Fibroblast of skin of back (primary cell): ENCODE measurements at regions not wholly inside any gene's neighbourhood (a gene's known extent, or its start where the extent isn't known, plus 50 kb on each side); places are given as distances from the start of the nearest gene placed in this dataset.
A peak's percentile ranks its signal among the peaks of the same experiment; 100 is the strongest.

Source experiments
- DNase-seq: peaks from one replicate; pipeline ENCODE4 v3.0.0-alpha.2; 2013

DNA sequence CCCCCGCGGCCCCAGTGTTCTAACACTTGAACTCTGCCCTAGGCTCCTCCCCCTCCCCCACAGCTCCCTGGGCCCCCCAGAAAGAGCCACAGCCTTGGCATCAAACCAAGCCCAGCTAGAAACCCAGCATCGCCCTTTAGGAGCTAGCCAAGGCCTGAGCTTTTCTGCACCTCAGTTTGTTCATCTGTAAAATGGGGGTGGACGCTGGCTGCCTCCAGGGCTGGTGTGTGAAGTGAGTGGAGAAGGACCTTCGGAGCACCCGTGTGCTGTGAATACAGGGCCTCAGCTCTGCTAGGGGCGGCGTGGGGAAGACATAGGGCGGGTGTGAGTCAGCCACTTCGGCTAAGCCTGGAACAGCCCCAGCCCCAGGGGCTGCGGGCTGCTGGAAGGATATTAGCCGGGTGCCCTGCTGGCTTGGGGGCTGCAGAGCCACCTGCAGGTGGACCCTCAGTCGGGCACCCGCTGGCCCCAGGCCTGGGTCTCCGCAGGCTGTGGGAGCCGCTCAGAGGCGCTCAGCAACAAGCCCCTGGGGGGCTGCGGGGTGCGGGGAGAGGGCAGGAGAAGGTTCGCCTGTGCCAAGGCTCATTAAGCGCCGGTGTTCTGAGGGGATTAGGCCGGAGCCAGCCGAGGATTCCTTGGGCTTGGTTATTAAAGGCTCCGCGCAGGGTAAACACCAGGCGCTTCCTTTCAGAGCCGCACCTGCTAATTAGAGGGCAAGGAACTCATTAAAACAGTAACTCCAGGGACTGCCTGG is 217.0 kb upstream of the CIBAR2 start:
- peak; percentile 33 for DNase-seq

DNA sequence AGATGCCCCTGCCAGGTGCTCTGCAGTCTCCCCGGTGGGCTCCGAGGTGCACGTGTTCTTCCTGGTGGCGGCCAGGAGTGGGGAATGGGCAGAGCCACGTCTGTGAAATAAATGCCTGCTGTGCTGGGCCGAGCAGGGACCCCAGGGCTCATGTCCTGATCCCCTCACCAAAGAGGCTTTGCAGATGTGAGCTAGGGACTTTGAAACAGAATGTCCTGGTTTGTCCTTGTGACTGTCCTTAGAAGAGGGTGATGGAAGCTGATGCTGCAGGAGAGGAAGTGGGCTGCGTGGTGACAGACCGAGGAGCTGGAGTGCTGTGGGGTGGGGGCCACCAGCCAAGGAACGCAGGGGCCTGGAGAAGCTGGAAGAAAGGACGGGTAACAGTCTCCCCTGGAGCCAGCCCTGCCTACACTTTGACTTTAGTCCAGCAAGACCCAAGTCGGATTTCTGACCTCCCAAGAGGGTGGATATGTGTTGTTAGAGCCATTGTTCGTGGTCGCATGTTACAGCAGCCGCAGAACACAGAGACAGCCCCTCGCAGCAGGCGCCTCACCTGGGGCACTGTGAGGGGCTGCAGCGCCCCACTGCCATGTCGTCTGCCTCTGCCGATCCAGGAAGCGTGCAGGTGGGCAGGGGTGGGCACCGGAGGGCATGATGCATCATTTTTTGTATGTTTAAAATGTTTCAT is 217.9 kb upstream of the CIBAR2 start:
- DNase-seq = no peak

DNA sequence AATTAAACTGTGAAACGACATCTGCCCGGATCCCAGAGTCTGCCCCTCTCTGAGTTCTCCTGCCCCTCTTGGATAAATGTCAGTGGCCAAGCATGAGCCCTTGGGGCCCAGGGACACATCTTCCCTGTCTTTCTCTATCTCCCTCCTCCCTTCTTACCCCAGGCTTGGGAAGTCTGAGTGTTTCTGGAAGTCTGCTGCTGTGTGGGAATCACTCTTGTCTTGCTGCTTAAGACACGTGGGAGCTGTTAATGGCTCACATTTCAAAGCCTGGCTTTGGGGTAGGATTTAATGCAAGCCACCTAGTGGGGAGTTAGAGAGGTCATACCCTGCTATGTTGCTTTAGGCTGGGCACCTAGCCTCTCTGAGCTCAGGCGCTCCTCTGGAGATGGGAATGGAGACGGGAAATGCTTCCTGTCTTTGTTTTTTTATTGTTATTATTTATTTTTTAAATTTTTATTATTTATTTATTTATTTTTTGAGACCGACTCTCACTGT is 218.5 kb upstream of the CIBAR2 start:
- DNase-seq = peak; percentile 87

DNA sequence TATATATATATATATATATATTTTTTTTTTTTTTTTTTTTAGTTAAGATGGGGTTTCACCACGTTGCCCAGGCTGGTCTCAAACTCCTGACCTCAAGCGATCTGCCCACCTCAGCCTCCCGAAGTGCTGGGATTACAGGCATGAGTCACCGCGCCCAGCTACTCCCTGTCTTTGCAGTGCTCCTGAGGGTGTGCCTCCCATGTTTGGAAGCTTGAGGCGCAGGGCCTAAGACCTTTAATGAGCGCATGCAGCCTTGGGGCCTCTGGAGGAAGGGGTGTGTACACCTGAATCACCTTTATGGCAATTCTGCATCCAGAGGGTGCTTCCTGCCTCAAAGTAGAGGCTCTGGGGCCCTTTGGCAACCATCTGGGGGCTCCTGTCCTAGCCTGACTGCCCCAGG is 219.4 kb upstream of the CIBAR2 start:
- DNase-seq = no peak

DNA sequence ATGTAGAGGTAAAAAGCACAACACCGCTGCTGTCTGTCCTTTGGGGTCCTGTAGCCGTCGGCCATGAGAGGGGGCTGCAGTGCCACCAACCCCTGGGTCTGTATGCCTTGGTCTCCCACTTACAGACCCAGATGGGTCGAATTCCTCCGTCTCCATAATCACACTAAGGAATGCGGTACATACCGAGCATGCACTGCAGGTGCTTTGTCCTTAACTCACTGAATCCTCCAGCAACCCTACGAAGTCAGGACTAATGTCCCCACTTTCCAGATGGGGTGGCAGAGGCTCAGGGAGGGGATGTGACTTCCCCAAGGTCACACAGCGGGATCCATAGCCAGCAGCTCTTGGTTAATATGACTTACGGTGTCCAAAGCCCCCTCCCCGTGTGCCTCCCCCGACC is 219.9 kb upstream of the CIBAR2 start:
- no peak for DNase-seq

DNA sequence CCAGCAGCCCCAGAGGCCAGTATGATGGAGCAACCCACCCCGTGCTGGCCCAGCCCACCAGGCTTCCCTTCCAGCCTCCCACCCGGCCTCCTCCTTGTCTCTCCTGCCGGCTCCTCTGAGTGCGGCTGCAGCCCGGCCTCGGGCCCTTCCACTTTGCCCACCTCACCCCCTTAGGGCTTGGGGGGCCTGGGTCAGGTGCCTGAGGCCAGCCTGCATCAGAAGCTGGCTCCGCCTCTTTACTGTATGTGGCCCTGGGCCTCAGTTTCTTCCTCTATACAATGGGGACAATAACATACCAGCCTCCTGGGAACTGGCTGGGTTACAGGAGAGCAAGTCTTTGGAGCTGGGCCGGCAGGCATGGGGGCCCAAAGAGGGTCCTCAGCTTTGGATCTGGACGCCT is 221.1 kb upstream of the CIBAR2 start:
- no peak for DNase-seq

DNA sequence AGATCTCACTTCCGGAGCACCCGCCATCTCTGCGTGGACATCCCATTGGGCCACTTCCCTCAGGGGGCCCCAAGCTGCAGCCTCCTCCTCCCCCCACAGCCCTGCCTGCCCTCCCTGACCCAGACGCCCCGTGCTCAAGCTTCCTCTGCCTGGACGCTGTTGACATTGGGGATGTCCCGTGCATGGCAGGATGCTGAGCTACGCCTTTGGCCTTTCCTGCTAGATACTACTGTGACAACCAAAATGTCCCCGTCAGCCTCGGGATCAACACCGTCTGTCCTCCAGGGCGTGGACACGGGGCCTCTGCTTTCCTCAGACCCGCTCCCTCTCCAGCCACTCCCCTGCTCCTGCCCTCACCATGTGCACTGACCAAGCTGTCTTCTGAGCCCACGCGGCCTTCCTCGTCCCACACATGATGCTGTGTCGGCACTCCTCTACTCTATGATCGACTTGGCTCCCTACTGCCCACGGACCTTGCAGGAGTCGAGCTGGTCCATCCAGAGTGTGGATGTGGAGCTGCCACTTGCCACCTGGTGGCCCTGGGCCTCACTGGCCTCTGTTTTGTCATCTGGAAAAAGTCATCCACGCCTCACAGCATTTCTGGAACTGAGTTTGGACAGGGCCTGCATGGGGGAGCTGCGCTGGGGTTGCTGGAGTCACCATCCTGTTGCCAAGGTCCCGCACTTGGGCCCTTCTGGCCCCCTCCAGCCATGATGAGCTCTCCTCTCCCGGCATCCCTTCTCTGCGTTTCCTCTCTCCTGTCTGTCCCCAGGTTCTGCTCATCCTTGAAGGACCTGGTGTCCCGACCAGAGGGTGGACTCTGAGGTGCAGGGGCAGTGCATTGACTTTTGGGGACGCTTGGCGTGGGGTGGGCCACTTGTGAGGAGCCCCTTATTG is 221.7 kb upstream of the CIBAR2 start:
- no peak for DNase-seq

DNA sequence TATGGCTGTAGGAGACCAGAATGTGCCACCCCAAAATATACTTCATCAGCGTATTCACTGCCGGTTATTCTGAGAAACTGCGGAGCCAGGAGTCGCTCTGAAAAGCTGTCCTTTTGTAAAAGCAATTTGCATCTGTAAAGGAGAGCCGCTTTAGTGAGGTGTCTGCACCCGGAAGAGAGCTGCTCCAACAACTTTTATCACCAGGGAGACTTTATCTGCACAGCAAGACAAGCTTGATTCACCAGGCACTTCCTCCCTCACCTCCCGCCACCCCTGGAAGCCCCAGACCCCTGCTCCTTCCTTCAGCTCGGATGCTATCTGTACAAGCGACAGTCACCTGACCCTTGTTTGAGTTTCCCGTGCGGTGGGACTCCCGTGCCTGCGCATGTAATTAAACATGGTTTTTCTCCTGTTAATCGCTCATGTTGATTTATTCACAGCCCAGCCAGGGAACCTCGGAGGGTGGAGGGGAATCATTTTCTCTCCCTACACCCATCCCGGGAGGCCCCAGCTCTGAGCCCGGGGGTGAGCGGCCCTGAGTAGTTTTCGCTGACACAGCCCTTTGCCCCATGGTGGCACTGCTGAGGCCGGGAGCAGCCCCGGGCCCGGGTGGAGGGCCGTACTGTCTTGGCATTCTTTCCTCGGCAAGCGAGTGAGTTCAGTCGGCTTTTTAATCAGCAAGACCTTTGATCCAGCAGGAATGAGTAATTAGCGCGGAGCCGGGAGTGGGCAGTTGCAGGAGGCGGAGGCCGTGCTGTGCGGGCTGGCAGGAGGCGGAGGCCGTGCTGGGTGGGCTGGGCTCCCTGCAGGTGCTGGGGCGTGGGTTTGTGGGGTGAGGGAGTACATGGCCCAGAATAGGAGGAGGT is 222.7 kb upstream of the CIBAR2 start:
- no peak for DNase-seq

DNA sequence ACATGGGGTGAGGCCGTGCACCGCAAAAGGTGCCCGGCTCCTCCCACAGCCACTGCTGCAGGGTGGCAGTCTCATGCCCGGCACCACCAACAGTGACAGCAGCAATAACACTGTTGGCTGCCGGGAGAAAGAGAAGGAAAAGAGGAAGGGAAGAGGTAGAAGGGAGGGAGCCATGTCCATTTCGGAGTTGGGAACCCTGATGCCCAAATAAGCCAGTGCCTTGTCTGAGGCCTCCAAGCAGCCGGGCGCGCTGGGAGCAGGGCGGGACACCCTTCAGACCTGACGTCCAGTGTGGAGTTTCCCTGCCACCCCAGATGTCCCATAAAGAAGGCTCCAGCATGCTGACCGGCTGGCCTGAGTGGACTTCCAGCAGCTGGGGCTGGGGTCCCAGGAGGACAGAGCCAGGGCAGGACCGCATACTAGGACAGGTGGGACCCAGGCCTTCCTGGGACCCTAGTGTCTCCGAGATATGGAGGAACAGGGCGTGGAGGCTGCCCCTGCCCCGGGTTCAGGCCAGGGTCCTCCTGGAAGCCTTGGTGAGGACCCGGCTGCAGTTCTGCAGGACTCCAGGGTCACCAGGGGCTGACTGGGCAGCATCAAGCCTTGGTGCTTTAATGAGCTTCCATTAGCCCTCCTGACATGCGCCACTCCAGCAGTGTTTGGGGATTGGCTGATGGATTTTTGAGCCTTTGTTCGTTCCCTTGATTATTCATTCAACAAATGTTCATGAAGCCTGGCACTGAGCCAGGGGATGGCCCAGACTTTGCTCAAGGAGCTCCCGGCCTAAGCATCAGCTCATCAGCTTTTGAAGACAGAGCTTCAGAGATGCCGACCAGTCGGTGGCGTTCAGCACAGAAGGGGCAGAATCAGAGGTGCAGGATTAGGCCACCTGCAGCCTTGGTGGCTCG is 223.6 kb upstream of the CIBAR2 start:
- DNase-seq = peak; percentile 26

DNA sequence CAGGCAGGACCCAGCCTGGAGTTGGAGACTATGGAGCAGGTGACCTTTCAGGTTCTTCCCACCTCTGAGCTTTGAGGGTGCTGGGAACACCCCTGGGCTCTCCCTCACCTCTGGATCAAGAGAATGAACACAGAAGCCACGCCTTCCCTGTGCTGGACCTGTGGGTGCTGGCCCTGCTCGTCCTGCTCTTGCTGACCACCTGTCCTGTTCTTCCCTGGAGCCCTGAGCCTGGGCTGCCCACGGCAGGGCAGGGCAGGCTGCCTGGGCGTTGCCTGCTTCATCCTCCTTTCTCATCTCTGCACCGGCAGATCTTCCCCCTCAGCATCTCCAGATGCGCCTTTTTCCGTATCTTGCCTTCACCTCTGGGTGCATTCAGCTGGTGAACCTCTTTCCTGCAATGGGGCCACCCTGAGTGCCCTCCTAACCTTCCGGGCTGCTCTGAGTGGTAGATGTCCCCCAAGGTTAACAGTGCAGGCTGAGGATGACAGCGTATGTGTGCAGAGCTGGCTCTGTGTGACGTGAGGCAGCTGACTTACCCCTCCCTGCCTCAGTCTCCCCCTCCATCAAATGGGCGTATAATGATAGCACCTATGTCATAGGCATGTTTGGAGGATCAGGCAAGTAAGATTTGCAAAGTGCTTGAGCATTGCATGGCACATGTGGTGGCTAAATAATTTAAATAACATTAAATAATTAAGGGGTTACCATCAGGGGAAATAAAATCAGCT is 225.8 kb upstream of the CIBAR2 start:
- DNase-seq = no peak

DNA sequence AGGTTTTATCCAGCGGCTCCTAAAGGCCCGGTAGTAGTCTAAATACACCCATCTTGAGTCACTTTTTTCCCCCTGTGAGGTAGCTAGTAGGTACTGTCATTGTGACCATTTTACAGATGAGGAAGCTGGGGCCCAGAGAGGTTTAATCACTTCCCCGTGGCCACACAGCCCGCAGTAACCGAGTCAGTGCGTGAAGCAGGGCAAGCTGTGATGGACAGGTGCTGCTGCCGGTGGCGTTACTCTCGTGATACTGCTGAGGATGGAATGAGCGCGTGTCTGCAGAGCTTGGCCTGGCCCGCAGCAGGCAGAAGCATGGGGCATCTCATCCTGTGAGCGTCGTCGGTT is 226.3 kb upstream of the CIBAR2 start:
- DNase-seq = no peak

DNA sequence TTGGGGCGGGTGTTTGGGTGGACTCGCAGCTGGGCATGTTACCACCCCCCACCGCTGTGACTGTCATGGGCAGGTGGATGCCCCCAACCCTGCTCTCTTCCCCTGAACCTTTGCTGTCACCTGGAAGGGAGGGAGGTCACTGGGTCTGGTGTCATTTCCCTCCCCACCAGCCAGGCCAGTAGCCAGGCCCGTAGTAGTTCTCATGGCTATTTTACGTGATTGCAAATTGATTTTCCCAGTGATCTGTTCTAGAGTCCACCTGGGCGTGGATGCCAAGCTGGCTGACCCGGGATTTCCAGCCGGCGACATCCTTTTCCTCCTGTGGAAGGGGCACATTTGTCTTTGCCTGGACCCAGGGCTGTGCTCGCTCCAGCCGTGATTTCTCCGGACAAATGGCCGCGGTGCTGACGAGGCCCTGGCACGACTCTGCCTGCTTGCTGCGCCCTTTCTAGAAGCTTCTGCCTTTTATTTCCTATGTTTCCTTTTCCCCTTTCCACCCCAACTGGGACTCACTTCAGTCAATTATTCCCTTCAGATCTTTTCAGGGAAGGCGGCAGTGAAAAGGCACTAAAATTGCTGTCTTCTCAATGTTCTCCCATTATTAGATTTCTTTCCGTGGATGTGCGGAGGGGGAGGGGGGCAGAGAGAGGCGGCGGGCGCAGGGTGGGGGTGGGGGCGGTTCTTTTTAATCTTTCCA is 226.9 kb upstream of the CIBAR2 start:
- no peak for DNase-seq

DNA sequence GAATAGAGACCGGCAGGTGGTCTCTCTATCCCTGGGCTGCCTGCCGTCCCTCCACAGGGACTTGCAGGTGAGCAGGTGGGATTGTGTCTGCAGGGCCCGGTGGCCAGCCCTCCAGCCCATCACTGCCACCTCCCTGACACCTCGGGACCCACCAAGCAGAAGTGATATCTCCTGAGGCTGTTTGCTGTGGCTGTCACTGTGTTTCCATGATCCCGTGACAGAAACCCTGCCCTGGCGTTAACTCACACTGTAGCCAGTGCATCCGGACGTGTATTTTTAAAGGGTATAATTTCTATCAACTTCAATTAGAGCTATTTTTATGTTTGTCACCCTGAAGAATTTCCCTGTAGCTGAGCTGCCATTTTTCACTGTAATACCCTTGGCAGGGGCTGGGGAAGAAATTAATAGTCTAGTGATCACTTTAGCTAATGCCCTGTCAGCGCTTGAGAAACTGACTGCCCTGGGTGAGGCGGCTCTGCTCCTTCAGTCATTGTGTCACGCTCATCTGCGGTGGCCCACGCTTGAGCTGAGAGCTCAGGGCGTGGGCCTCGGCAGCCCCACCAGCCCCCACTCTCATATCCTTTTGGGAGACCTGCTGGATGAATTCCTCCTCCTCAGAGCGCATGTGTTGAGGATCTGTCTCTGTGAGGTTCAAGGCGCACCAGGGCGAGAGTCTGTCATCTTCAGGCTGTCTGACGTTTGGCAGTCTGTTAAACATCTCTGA is 229.9 kb upstream of the CIBAR2 start:
- no peak for DNase-seq

DNA sequence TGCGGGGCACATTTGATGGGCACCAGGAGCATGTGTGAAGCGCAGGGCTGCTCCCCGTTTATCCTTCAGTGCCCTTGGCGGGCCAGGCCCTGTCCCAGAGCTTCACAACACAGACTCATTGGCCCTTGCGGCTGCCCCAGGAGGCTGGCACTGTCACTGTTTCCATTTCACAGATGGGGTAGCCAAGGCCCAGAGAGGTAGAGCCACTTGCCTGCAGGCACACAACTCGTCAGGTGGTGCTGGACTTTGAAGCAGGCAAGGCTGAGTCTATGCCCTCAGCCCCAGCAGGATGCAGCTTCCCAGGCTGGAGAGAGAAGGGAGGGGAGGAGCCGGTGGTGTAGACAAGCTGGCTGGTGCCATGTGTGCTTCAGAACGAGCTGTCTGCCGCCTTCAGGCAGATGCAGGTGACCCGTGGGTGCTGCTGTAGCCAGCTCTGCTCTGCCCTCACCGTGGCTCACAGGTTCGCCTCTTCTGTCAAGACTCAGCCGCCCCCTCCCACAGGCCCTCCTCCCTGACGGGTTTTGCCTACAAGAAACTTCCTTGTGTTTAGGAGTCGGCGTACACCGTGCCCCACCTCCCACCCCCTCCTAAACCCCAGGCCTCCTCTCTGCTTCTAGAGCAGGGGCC is 232.3 kb upstream of the CIBAR2 start:
- no peak for DNase-seq

DNA sequence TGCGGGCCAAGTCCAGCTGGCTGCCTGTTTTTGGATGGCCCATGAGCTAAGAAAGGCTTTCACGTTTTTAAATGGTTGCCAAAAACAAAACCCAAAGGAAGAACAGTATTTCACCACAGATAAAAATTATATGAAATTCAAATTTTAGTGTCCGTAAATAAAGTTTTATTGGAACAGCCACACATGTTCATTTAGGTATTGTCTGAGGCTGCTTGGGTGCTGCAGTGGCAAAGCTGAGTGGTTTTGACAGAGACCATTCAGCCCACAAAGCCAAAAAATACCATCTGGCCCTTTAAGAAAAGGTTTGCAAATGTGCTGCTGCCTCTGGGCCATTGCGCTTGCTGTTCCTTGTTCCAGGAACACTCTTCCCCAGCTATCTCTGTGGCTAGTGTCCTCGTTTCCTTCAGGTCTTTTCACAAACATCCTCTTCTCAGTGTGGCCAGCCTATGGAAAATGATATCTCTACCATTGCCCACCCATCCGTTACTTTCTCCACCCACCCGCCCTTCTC is 232.9 kb upstream of the CIBAR2 start:
- DNase-seq = no peak

DNA sequence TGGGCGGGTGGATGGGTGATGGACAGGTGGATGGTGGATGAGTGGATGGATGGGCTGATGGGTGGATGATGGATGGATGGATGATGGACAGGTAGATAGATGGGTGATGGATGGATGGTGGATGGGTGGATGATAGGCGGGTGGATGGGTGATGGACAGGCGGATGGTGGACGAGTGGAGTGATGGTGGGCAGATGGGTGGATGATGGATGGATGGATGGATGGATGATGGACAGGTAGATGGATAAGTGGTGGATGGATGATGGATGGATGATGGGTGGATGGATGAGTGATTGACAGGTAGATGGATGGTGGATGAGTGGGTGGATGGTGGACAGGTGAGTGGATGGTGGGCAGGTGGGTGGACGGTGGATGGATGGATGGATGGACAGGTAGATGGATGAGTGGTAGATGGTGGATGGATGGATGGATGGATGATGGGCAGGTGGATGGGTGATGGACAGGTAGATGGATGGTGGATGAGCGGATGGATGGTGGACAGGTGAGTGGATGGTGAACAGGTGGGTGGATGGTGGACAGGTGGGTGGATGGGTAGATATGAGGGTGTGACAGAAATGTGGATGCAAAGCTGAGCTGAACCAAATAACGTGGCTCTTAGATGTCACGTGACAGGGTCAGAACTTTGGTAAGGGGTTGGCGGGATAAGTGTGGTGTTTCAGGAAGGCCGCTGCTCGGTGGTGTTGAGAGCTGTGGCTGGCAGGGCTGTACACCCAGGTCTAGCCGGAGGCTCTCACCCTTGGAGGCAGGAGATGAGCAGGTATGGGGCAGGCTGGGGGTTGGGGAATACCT is 234.3 kb upstream of the CIBAR2 start:
- no peak for DNase-seq

DNA sequence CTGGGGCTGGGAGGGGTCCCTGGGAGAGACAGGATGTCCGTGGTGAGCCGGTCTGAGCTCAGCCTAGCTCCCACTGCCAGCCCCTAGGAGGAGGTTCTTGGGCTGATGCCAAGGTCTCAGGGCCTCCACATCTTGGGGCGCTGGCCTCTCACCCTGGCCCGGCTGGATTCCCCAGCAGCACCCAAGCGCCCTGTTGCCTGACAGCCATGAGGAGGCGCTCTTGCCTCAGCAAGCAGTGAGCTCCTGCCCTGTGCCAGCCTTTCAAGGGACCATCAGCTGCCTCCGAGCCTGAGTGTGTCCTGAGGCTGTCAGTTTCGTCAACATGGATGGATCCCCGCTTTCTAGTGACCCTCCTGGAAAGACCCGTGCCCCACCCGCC is 234.9 kb upstream of the CIBAR2 start:
- DNase-seq = no peak
